Fibroblast of skin of left quadriceps (primary cell): ENCODE measurements at regions not wholly inside any gene's neighbourhood (a gene's known extent, or its start where the extent isn't known, plus 50 kb on each side); places are given as distances from the start of the nearest gene placed in this dataset.
A peak's percentile ranks its signal among the peaks of the same experiment; 100 is the strongest.

Experiments used
- DNase-seq, 2 experiments: peaks; one replicate each; pipeline ENCODE4 v3.0.0-alpha.2; 2013; ENCODE audit warnings: low read depth in 2 of 2

GRCh38 chr1:217373761-217374701, 256.9 kb downstream of the GPATCH2 start:
- no peak for DNase-seq

GRCh38 chr1:217372049-217372970, 258.6 kb downstream of the GPATCH2 start:
- DNase-seq: no peak

DNA sequence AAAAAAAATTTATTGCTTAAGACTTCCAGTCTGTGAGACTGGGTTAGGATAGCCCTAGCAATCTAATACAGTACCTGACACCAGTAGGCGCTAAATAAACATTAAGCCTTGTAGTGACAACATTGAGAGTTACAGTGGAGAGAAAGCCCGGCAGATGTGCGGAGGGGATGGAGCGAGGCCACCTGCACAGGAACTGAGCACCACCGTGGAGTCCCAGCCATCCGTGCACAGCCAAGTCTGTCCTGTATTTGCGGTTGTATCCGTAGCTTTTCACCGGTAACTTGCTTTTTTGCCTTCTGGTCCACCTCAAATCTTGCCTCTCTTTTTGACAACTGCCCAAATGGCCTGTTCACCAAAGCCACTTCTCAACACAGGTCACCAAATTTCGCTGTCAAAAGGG, 260.1 kb downstream of the GPATCH2 start:
- no peak for DNase-seq

DNA sequence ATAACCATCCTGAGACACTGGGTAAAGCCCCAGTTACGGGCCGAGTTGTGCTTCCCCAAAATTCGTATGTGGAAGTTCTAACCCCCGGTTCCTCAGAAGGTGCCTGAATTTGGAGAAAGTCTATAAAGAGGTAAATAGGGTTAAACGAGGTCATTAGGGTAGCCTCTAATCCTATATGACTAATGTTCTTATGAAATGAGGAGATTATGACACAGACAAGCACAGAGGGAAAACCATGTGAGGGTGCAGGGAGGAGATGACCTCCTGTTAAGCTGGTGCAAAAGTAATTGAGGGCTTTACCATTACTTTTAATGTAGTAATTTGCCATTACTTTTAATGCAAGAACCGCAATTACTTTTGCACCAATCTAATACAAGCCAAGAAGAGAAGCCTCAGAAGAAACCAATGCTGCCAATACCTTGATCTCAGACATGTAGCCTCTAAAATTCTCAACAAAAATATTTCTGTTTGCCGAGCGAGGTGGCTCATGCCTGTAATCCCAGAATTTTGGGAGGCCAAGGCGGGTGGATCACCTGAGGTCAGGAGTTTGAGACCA, 260.8 kb downstream of the GPATCH2 start:
- DNase-seq: no peak

DNA sequence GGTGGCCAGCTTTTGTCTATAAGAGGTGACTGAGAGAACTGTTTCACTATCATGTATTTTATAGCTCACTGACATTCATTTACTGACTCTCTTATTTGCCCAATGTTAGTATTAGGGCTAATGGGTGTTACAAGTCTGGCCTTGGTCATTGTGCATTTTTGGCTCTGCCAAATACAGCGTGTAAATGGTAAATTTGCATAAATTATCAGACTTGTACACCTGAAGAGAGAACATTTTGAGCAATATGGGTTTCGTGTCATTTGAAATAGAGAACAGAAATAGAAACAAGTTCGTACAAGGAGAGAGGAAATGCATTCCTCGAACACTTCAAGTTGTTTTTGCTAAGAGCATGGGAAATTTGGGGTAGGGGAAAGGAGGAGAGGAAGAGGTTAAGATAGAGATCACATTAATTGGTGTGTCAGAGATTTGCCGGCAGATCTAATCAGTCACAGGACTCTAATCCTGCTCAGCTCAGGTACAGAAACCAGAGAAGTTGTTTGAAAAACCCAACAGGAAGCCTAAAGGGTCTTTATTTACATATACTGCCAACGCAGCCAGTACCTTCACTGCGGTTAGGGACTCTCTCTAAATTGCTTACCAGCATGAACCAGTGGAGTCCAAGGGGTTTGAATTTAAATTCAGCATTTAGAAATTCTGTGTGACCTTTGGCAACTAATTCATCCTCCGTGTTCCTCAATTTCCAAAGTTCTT, 261.5 kb downstream of the GPATCH2 start:
- DNase-seq: no peak

DNA sequence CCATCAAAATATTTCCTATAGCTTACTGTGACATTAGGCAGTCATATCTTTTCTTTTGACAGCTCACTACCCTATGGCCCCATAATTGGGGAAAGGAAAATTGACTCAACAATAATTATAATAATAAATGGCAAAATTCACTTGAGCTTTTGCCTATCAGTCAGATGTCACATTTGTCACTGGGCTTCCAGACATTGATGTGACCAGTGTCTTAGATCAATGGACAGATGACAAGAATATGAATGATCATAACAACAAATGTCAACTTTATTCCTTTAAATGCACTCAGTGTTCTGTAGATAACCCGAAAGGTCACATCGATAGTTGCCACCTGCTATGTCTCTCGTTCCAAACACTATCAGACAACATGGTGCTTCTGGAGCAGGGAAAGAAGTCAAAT, 266.7 kb downstream of the GPATCH2 start:
- DNase-seq: no peak

DNA sequence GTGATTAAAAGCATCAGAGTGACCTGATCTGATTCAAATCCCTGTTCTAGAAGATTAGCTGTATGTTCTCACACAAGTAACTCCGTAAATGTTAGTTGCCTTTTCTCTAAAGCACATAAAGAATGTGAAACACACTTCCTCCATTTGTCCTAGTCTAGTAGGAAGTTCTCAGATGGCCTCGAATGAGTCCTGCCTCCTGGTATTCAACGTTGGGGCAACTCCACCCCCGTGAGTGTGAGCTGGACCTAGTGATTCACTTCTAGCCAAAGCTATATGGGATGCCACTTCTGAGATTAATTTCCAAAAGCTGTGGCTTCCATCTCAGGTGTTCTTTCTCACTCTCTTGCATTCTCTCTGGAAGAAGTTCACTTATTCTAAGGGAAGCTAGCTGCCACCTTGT, 267.6 kb downstream of the GPATCH2 start:
- DNase-seq: no peak

DNA sequence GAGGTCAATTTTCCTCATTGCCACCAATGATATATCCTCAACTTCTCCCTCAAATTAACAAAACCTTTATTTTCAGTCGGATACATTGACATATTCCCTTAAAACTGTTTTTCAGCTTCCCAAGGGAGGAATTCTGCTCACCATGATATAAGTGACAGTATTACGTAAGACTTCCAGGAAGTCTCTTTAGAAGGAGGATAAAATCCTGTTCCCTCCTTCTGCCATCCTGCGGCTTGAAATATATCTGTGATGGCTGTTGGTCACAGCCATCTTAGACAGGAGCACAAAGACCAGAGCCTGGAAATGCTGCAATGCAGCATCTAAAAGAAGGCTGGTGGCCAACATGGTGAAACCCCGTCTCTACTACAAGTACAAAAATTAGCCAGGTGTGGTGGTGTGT, 270.4 kb downstream of the GPATCH2 start:
- no peak for DNase-seq

DNA sequence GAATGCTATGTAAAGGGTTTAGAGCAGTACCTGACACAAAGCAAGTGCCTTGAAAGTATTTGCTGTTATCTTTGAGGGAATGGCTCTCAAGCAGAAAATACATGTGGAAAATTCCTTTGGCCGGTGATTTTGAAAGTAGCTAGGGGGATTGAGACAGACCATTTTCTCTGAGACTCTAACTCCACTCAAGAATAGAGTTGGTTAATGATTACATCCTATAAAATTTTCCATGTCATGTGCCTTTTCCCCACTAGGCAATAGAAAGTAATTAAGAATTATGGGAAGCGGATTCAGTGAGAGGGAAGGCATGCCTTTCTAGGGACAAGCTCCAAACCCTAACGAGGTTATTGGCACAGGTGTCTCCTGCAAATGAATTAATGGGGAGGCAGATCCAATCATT, 276.0 kb downstream of the GPATCH2 start:
- DNase-seq: no peak

DNA sequence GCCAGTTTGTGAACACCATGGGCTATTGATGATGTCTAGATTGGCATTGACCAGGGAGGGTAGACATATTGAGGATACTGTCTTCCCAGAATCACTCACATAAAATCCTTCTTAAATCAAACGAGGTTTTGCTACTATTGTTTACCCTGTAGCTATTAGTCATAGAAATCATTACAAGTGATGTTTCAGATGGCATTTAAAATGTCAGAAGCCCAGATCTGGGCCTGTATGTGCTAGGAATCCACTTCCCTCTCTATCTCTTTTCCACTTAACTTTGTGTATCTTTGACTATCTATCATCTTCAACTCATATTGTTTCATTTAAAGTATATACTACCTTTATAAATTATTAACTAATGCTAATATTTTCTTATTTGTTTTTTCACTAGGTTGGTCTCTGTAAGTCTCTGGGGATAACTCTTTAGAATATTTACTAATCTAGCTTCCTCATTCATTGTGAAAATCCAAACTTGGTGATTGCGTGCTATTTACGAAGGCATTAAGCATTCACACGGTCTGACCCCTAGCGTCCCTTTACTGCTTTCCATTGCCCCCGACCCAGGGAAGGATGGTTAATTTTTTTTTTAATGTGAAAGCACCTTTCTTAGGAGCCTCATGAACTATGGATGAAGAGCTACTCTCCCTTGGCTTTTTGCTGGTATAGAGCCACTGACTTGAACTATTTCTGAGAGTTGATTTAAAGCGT, 281.8 kb downstream of the GPATCH2 start:
- DNase-seq: no peak

GRCh38 chr1:217344712-217345111, 286.2 kb downstream of the GPATCH2 start:
- no peak for DNase-seq

DNA sequence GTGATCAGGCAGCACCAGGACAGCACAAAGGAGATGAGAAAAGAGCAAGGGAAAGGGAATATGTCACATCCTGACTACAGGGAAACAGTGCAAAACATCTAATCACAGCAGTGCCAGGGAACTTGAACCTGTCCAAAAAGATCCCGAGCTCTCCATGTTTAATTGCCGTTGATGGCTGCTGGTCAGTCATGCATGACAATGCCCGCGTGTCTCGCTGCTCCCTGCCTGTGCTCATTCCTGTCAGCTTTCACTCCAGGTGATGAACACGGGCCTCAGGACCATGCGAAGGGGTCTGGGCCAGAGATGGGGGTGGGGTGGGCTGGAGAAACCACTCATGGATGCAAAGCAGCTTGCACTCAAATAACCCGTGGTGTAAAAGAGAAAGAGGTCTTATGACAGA, 287.0 kb downstream of the GPATCH2 start:
- DNase-seq: no peak

- no peak for DNase-seq
Observed at GRCh38 chr1:217342105-217342504, 288.8 kb downstream of the GPATCH2 start.

- no peak for DNase-seq
Observed at GRCh38 chr1:217336724-217337123, 294.2 kb downstream of the GPATCH2 start.

- DNase-seq: peak in 1 of 2 experiments; percentile 5
Observed at GRCh38 chr1:217333939-217334338, 297.0 kb downstream of the GPATCH2 start.

DNA sequence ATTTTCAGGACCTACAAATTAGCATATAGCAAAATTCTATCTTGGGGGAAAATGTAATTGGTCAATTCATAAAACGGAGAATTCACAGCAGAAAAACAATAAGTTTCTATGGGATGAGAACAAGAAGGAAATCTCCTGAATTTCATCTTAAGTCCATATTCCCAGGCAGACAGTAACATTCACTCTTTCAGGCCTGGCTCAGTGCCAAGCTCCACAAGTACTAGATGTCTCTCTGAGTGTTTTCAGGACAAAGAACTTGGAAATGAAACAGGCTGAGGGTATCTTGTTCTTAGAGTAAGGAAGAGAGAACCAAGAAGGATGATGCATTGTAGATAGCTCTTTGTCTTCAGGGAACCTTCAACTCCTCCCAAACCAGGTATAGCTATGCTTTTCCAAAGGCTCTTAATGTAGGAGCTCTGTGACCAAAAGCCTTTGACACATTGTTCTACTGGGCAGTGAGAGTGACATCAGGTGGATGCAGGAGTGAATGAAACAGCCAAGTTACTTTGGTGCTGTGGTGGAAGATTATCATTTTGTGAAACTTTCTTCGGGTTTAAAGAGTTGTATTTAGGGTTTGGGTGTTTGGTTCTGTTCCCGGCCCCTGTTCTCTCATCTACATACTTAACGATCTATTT, 298.3 kb downstream of the GPATCH2 start:
- no peak for DNase-seq

DNA sequence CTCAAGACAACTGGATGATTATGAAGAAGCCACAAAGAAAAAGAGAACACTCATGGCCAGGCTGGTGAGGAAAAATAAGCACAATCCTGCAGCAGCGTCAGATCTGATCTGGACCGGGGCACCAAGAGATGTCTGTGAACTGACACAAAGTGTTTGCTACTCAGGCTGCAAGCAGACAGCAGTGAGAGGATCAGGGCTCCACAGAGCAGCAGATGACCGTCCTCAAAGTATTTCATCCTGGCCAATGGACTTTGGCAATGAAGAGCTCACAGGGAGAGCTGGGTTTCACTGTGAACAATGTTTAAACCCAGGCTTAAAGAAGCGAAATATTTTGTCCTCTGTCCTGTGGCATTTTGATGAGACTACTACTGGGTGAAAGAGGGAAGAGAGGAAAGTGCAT, 299.2 kb downstream of the GPATCH2 start:
- no peak for DNase-seq

DNA sequence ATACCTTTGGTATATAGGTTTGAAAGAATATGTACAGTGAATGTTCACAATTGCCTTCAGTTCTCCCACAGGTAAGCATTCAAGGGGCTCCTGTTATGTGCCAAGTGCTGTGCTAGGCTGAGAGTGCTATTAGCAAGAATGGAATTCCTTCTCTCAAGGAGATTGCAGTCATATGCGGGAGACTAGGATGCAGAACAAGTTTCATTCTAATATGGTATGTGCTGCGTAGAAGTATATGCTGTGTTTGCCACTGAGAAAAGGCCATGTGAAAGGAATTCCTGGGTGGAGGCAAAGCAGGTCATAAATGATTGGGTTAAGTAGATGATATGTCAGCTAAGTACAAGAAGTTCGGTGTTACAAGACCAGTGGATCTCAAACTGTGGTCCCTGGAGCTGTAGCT, 303.0 kb downstream of the GPATCH2 start:
- no peak for DNase-seq

- no peak for DNase-seq
Observed at GRCh38 chr1:217322834-217323233, 308.1 kb downstream of the GPATCH2 start.

DNA sequence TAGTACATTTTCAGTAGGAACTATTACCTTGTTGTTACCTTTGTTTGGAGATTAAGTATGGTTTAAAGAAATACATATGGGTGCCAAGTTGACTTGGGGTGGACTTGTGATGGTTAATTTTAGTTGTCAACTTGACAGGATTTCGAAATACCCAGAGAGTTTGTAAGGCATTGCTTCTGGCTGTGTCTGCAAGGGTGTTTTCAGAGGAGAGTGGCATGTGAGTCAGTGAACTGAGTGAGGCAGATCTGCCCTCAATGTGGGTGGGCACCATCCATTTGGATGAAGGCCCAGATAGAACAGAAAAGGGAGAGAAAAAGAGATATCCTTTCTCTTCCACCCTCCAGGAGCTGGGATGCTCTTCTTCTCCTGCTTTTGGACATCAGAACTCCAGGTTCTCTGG, 315.5 kb downstream of the GPATCH2 start:
- no peak for DNase-seq

DNA sequence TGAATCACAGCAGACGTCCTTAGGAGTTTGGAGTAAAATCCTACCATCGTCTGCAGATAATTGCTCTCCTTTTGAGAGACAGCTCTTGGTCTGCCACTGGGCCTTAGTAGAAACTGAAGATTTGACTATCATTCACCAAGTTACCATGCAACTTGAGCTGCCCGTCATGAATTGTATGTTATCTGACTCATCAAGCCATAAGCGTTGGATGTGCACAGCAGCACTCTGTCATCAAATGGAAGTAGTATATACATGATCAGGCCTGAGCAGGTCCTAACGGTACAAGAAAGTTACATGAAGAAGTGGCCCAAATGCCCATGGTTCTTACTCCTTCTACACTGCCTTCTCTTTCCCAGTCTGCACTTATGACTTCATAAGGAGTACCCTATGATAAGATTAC, 317.8 kb downstream of the GPATCH2 start:
- DNase-seq: no peak
